GM12873 (cell line): ENCODE measurements at regions not wholly inside any gene's neighbourhood (a gene's known extent, or its start where the extent isn't known, plus 50 kb on each side); places are given as distances from the start of the nearest gene placed in this dataset.

Experiments
- TF ChIP-seq, protein P1 (sequence below): IDR thresholded peaks from 2 replicates; pipeline ENCODE4 v1.5.1; 2012; ENCODE audit warnings: low read depth, mild to moderate bottlenecking, moderate library complexity, low read length, control low read depth; ENCODE audit not compliant: insufficient read depth; ENCODE audit errors: missing control alignments

DNA sequence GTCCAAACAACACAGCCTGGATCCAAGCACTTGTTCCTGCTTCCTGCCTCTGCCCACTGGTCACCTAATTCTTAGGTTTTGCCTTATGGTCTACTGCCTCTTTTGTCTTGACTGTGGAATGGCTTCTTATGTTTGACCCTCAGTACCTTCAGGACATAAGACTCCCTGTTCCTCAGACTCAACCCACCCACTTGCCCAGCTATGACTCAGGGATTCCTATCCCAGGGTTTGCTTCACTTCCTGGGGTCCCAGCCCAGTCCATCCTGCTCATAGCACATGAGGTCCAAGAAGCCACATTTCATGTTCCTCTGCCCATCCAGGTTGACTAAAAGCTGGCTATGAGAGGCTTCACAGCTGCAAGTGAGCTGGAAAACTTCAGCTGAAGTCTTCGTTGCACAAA is 320.9 kb upstream of the CDH5 start:
- TF ChIP-seq, protein P1, sequence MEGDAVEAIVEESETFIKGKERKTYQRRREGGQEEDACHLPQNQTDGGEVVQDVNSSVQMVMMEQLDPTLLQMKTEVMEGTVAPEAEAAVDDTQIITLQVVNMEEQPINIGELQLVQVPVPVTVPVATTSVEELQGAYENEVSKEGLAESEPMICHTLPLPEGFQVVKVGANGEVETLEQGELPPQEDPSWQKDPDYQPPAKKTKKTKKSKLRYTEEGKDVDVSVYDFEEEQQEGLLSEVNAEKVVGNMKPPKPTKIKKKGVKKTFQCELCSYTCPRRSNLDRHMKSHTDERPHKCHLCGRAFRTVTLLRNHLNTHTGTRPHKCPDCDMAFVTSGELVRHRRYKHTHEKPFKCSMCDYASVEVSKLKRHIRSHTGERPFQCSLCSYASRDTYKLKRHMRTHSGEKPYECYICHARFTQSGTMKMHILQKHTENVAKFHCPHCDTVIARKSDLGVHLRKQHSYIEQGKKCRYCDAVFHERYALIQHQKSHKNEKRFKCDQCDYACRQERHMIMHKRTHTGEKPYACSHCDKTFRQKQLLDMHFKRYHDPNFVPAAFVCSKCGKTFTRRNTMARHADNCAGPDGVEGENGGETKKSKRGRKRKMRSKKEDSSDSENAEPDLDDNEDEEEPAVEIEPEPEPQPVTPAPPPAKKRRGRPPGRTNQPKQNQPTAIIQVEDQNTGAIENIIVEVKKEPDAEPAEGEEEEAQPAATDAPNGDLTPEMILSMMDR, result no peak

DNA sequence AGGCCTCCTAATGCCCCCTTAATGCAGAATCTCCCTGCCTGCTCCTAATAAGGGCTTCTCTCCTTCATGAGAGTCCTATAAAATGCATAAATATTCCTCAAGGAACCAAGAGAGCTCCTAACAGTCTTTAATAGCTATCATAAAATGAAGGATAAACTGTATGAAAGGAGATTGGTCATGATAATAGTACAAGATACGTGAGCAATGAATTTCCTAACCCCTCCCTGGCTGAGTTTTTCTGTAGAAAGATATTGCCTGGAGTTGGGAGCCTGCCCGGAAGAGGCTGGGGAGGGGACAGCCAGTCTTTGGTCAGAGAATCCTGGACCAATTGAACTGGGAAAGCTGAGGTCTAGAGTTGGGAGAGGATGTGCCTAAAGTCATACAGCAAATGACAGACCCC is 321.9 kb upstream of the CDH5 start:
- TF ChIP-seq, protein P1, result no peak

DNA sequence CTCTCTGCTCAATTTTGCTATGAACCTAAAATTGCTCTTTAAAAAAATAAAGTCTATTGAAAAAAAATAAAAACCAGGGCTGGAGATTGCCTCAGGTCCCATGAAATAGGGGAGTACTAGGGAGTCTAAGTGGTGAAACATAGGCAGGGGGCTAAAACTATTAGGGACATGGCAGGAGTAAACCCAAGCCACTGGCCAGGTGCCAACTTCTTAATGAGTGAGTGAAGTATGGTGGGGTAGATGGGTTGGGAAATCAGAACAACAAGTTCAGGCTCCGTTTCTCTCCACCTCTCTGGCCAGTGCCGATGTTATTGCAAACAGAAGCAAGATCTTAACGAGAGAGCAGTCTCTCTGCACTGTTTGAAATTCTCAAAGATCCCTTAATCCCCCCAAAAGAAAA is 322.4 kb upstream of the CDH5 start:
- TF ChIP-seq, protein P1, result no peak

DNA sequence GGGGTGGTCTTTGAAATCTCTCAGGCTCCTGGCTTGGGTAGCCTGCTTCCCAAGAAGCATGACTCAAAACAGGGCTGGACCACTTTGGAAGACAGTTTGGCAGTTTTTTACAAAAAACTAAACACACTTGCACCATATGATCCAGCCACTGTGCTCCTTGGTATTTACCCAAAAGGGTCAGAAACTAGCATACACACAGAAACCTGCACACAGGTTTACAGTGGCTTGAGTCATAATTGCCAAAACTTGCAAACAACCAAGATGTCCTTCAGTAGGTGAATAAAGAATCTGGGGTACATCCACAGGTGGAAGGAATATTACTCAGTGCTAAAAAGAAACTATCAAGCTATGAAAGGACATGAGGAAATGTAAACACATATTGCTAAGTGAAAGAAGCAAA is 323.2 kb upstream of the CDH5 start:
- TF ChIP-seq, protein P1, result no peak

DNA sequence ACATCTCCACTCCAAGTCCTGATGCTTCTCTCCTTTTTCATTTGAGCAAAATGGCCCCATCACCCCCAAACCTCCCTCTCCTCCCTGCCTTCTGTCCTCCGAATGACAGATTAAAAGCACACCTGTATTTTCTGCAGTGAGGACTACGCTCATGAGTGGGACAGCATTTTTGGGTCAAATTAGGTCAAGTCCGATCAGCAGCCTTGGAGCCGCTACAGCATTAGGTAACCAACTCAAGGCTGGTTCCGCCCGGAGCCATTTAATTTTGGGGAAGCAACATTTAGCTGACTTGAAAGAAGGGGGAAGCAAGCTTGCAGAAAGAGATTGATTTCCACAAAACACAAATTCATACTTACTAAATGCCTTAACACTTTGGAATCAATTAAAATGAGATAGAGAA is 324.1 kb upstream of the CDH5 start:
- TF ChIP-seq, protein P1, result no peak

DNA sequence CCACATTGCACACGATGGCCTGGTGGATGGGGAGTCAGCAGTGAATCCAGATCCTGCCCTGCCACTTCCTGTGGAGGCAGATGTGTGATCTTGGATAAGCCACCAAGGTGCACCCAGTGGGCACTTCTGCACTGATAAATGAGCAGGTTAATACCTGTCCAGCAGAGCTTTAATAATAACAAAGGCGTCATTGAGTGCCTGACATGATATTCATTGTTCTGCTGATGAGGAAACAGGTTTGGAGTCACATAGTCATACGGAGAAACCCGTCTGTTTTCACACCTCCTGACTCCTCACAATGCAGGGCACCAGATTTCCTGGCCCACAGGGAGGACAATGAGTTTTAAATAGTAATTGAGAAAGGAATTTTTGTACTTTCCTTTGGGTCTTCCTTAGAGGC is 324.6 kb upstream of the CDH5 start:
- TF ChIP-seq, protein P1, result no peak

DNA sequence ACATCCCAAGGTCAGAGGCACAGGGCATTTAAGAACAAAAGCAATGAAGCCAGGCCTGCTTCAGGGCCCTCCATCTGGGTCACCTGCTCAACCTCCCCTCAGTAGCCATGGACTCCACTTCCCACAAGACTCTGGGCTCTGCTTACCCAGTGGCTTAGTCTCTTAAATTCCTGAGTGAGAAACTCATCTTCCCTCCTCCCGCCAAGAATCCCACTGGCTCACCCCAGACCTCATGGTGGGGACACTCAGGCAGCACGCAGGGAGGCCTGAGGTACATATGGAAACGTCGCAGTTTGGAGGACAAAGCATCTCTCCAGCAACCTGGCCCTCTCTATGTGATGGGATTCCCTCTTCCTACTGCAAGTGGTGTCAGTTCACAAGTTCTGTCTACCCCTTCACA is 326.7 kb upstream of the CDH5 start:
- TF ChIP-seq, protein P1, result no peak
